H1 (cell line): ENCODE measurements at regions not wholly inside any gene's neighbourhood (a gene's known extent, or its start where the extent isn't known, plus 50 kb on each side); places are given as distances from the start of the nearest gene placed in this dataset.

Source experiments
- CTCF ChIA-PET: fragments of 300-600 bp; sonication (Branson Sonifier 250); formaldehyde crosslinking; loops from one replicate; lab custom pipeline; 2021; ENCODE audit not compliant: partially characterized antibody; lab: Charles Lee
- POLR2A ChIA-PET: fragments of 300-600 bp; sonication (Branson Sonifier 250); formaldehyde crosslinking; loops from one replicate; lab custom pipeline; 2021; ENCODE audit warnings: inconsistent platforms; ENCODE audit not compliant: partially characterized antibody; lab: Charles Lee
- DNase-seq, 2 experiments: peaks; one replicate each; pipeline versions ENCODE4 v3.0.0 to v3.0.0-alpha.2; 2010 to 2022; ENCODE audit warnings: low spot score in 2 of 2, low read depth in 1 of 2, mixed read lengths in 1 of 2
- FAIRE-seq: peaks from 2 replicates; lab custom pipeline; 2011; peaks lifted over from hg19 to GRCh38; lab: Jason Lieb, UNC
- H2AFZ ChIP-seq: 2 replicates; pipeline ENCODE4 v1.8.1; 2012; ENCODE audit warnings: low read length, inconsistent platforms
- H2AK5ac ChIP-seq: 2 replicates; pipeline ENCODE4 v1.6.1; 2013; ENCODE audit warnings: low read depth, low read length
- H2BK120ac ChIP-seq: replicated peaks from 2 replicates; pipeline ENCODE3; 2013; ENCODE audit warnings: low read depth, low read length, inconsistent platforms
- H2BK12ac ChIP-seq: 2 replicates; pipeline ENCODE4 v1.6.1; 2013; ENCODE audit warnings: low read depth, low read length
- H2BK15ac ChIP-seq: 2 replicates; pipeline ENCODE4 v1.6.1; 2013; ENCODE audit warnings: low read length
- H2BK20ac ChIP-seq: 2 replicates; pipeline ENCODE4 v1.6.1; 2013; ENCODE audit warnings: low read length
- H2BK5ac ChIP-seq: 2 replicates; pipeline ENCODE4 v1.6.1; 2013; ENCODE audit warnings: low read depth, low read length
- H3K14ac ChIP-seq: 2 replicates; pipeline ENCODE4 v1.6.1; 2013; ENCODE audit warnings: inconsistent platforms; ENCODE audit not compliant: insufficient read length
- H3K18ac ChIP-seq: 2 replicates; pipeline ENCODE4 v1.6.1; 2013; ENCODE audit warnings: low read length; ENCODE audit errors: extremely low read depth
- H3K23ac ChIP-seq: 2 replicates; pipeline ENCODE4 v1.6.1; 2013; ENCODE audit warnings: inconsistent platforms; ENCODE audit not compliant: insufficient read length
- H3K23me2 ChIP-seq: 2 replicates; pipeline ENCODE4 v1.6.1; 2013; ENCODE audit warnings: low read depth, low read length
- H3K27ac ChIP-seq: 2 replicates; pipeline ENCODE4 v1.6.1; 2011; ENCODE audit warnings: low read depth, low read length, inconsistent platforms
- H3K27me3 ChIP-seq, 4 experiments: replicated peaks in 1 of 4; 1 replicate in 1 of 4; 2 replicates in 3 of 4; pipeline versions ENCODE4 v1.6.1 to v1.8.1; 2011 to 2013; ENCODE audit warnings: low read length in 3 of 4, mild to moderate bottlenecking in 3 of 4, inconsistent platforms in 2 of 4, mixed read lengths in 2 of 4, moderate library complexity in 1 of 4; ENCODE audit not compliant: control insufficient read depth in 3 of 4, insufficient read depth in 3 of 4; ENCODE audit errors: extremely low read depth in 1 of 4
- H3K36me3 ChIP-seq, 4 experiments: 2 replicates each; pipeline versions ENCODE4 v1.6.1 to v1.8.1; 2011 to 2013; ENCODE audit warnings: mild to moderate bottlenecking in 4 of 4, low read length in 3 of 4, moderate library complexity in 2 of 4, control low read depth in 1 of 4, inconsistent platforms in 1 of 4; ENCODE audit not compliant: insufficient read depth in 4 of 4, control insufficient read depth in 2 of 4
- H3K4ac ChIP-seq: replicated peaks from 2 replicates; pipeline ENCODE3; 2013; ENCODE audit warnings: low read length, low read depth, mixed read lengths, inconsistent platforms; ENCODE audit not compliant: insufficient read length
- H3K4me1 ChIP-seq, 4 experiments: replicated peaks in 1 of 4; 1 replicate in 1 of 4; 2 replicates in 3 of 4; pipeline versions ENCODE4 v1.6.1 to v1.8.1; 2011 to 2013; ENCODE audit warnings: low read length in 3 of 4, inconsistent platforms in 2 of 4, mixed read lengths in 1 of 4; ENCODE audit not compliant: insufficient read depth in 4 of 4, control insufficient read depth in 3 of 4
- H3K4me2 ChIP-seq, 2 experiments: 2 replicates each; pipeline versions ENCODE4 v1.6.1 to v1.8.1; 2011 to 2013; ENCODE audit warnings: low read depth in 2 of 2, low read length in 2 of 2, control low read depth in 1 of 2, inconsistent platforms in 1 of 2, mild to moderate bottlenecking in 1 of 2; ENCODE audit not compliant: insufficient read depth in 1 of 2
- H3K4me3 ChIP-seq, 4 experiments: fragments of 200-600, 300-600 bp in 1 of 4; sonication (generic), shearing (Covaris generic), sonication (Bioruptor Twin) in 1 of 4; 2 replicates each; pipeline versions ENCODE4 v1.5.1 to v1.8.1; 2011 to 2016; ENCODE audit warnings: low read length in 4 of 4, low read depth in 3 of 4, control low read depth in 2 of 4, inconsistent platforms in 2 of 4, mild to moderate bottlenecking in 2 of 4, mixed read lengths in 1 of 4, moderate library complexity in 1 of 4; ENCODE audit not compliant: insufficient read depth in 2 of 4; ENCODE audit errors: extremely low read depth in 1 of 4
- H3K56ac ChIP-seq: replicated peaks from 2 replicates; pipeline ENCODE3; 2013; ENCODE audit warnings: low read depth, mild to moderate bottlenecking, mixed read lengths, low read length, inconsistent platforms; ENCODE audit not compliant: insufficient read length
- H3K79me1 ChIP-seq: 2 replicates; pipeline ENCODE4 v1.6.1; 2013; ENCODE audit warnings: low read depth, low read length, control low read depth
- H3K79me2 ChIP-seq, 2 experiments: 2 replicates each; pipeline versions ENCODE4 v1.6.1 to v1.8.1; 2012 to 2013; ENCODE audit warnings: low read length in 2 of 2, mild to moderate bottlenecking in 2 of 2, inconsistent platforms in 1 of 2; ENCODE audit not compliant: insufficient read depth in 2 of 2, control insufficient read depth in 1 of 2
- H3K9ac ChIP-seq, 4 experiments: replicated peaks in 1 of 4; 1 replicate in 1 of 4; 2 replicates in 3 of 4; pipeline versions ENCODE4 v1.6.1 to v1.8.1; 2011 to 2013; ENCODE audit warnings: low read depth in 3 of 4, low read length in 3 of 4, control low read depth in 2 of 4, mild to moderate bottlenecking in 2 of 4, moderate library complexity in 2 of 4, inconsistent platforms in 1 of 4; ENCODE audit errors: extremely low read depth in 1 of 4
- H3K9me3 ChIP-seq, 2 experiments: 2 replicates each; pipeline versions ENCODE4 v1.6.1 to v1.8.1; 2012 to 2013; ENCODE audit warnings: mild to moderate bottlenecking in 2 of 2, moderate library complexity in 2 of 2, control low read depth in 1 of 2, inconsistent platforms in 1 of 2, low read depth in 1 of 2, low read length in 1 of 2, mixed read lengths in 1 of 2; ENCODE audit not compliant: insufficient read depth in 2 of 2
- H4K20me1 ChIP-seq, 2 experiments: replicated peaks in 1 of 2; 2 replicates each; pipeline versions ENCODE3 to v1.8.1; 2011 to 2013; ENCODE audit warnings: inconsistent platforms in 2 of 2, low read length in 2 of 2, mild to moderate bottlenecking in 1 of 2; ENCODE audit not compliant: insufficient read depth in 2 of 2, control insufficient read depth in 1 of 2
- H4K5ac ChIP-seq: 2 replicates; pipeline ENCODE4 v1.6.1; 2013; ENCODE audit warnings: low read length, low read depth, mixed read lengths, inconsistent platforms; ENCODE audit not compliant: insufficient read length
- H4K8ac ChIP-seq: 2 replicates; pipeline ENCODE4 v1.8.0; 2013; ENCODE audit warnings: mild to moderate bottlenecking, moderate library complexity, low read length, inconsistent platforms; ENCODE audit not compliant: insufficient read depth; ENCODE audit errors: extremely low read depth
- H4K91ac ChIP-seq: replicated peaks from 2 replicates; pipeline ENCODE3; 2013; ENCODE audit warnings: low read length, mixed read lengths, inconsistent platforms; ENCODE audit not compliant: insufficient read length
- ASH2L ChIP-seq: fragments of 200-600, 300-600 bp; sonication (generic); IDR thresholded peaks from one replicate; pipeline ENCODE4 v1.7.1; 2017; ENCODE audit warnings: low read length
- ATF2 ChIP-seq: IDR thresholded peaks from 2 replicates; pipeline ENCODE4 v1.6.1; 2012; ENCODE audit warnings: low read length, inconsistent platforms
- BCL11A ChIP-seq, 2 experiments: IDR thresholded peaks; one replicate each; pipeline ENCODE4 v1.6.1; 2011; ENCODE audit warnings: low read depth in 2 of 2, low read length in 2 of 2, mild to moderate bottlenecking in 2 of 2
- CREB1 ChIP-seq: IDR thresholded peaks from 2 replicates; pipeline ENCODE4 v1.6.1; 2012; ENCODE audit warnings: inconsistent platforms
- EP300 ChIP-seq, 2 experiments: IDR thresholded peaks; 1 replicate in 1 of 2; 2 replicates in 1 of 2; pipeline ENCODE4 v1.6.1; 2011 to 2012; ENCODE audit warnings: low read depth in 2 of 2, low read length in 2 of 2, mild to moderate bottlenecking in 2 of 2, borderline replicate concordance in 1 of 2, inconsistent platforms in 1 of 2, moderate library complexity in 1 of 2
- MAX ChIP-seq: IDR thresholded peaks from 2 replicates; pipeline ENCODE4 v1.6.1; 2012; ENCODE audit warnings: inconsistent platforms
- NRF1 ChIP-seq: IDR thresholded peaks from 2 replicates; pipeline ENCODE4 v1.6.1; 2011; ENCODE audit warnings: mild to moderate bottlenecking, low read depth, low read length, improper control_type of control experiment
- POLR2AphosphoS5 ChIP-seq: IDR thresholded peaks from 2 replicates; pipeline ENCODE4 v1.6.1; 2011; ENCODE audit warnings: low read depth, low read length
- RAD21 ChIP-seq, 2 experiments: IDR thresholded peaks in 1 of 2; conservative IDR thresholded peaks in 1 of 2; 2 replicates each; pipeline ENCODE4 v1.6.1; 2011; ENCODE audit warnings: low read depth in 2 of 2, low read length in 2 of 2, improper control_type of control experiment in 1 of 2, inconsistent platforms in 1 of 2, mild to moderate bottlenecking in 1 of 2, moderate library complexity in 1 of 2
- RFX5 ChIP-seq: IDR thresholded peaks from 2 replicates; pipeline ENCODE4 v1.6.1; 2011; ENCODE audit warnings: low read depth, low read length, improper control_type of control experiment, borderline replicate concordance
- RNF2 ChIP-seq: fragments of 200-900, 300-1000 bp; sonication (generic); IDR thresholded peaks from 2 replicates; pipeline ENCODE4 v1.7.1; 2016; ENCODE audit warnings: borderline replicate concordance, low read depth, mild to moderate bottlenecking, antibody characterized with exemption, low read length; ENCODE audit not compliant: poor library complexity, severe bottlenecking; ENCODE audit errors: missing control alignments
- SP2 ChIP-seq: IDR thresholded peaks from 2 replicates; pipeline ENCODE4 v1.6.1; 2012; ENCODE audit warnings: mild to moderate bottlenecking, low read length, inconsistent platforms
- WGBS, 2 experiments: shearing (Covaris generic) in 1 of 2; methylation state at CpG; one replicate each; pipeline versions ENCODE4 v1.1.6 to v1.1.7; 2013 to 2015; ENCODE audit warnings: low lambda C conversion rate in 2 of 2, mixed read lengths in 2 of 2, inconsistent platforms in 1 of 2, low coverage in 1 of 2, missing lambda C conversion rate in 1 of 2; ENCODE audit not compliant: insufficient replicate concordance in 2 of 2, insufficient coverage in 1 of 2, insufficient read length in 1 of 2; ENCODE audit errors: extremely low coverage in 1 of 2, missing lambda C conversion rate in 1 of 2; 5-methylcytosine and 5-hydroxymethylcytosine counted together

- no peak overlapping the region for H4K91ac ChIP-seq
- no peaks in the 10 kb centered on the region for H3K4me1 ChIP-seq
- no peak for DNase-seq
- H3K27me3 ChIP-seq = no peaks in the 10 kb centered on the region
- H4K8ac ChIP-seq = no peak overlapping the region
- POLR2A ChIA-PET = no interaction called here
- no peak overlapping the region for H3K56ac ChIP-seq
- no peaks in the 10 kb centered on the region for H3K79me2 ChIP-seq
- 0 out of 2 replicates have a peak overlapping the region, but pooled peaks have one; percentile 72 for H2AFZ ChIP-seq
- H2BK12ac ChIP-seq = no peak overlapping the region
- no peak overlapping the region for H3K23ac ChIP-seq
- no peak overlapping the region for H3K27ac ChIP-seq
- H4K5ac ChIP-seq = no peak overlapping the region
- H2BK120ac ChIP-seq = no peak overlapping the region
- 93% methylated on average over 1 of the region's 1 CpG; no CpG with 5 or more reads in 1 of the 2 experiments for WGBS, 2 experiments
- no peak overlapping the region for H2AK5ac ChIP-seq
- no peak overlapping the region for H3K4me2 ChIP-seq
- no peak overlapping the region for H3K14ac ChIP-seq
- no peak overlapping the region for H2BK15ac ChIP-seq
- FAIRE-seq = no peak
- H3K18ac ChIP-seq = no peak overlapping the region
- no peaks in the 10 kb centered on the region for H3K79me1 ChIP-seq
- H3K36me3 ChIP-seq = peaks cover 0 to 5% (median 0%) of the 10 kb centered on the region in 4 experiments; a peak in 3 of 8 replicates
- CTCF ChIA-PET = no interaction called here
- no peak overlapping the region for H3K4ac ChIP-seq
- no peaks in the 10 kb centered on the region for H4K20me1 ChIP-seq
- H2BK20ac ChIP-seq = no peak overlapping the region
- H3K9ac ChIP-seq = no peak overlapping the region
- H3K4me3 ChIP-seq = no peak overlapping the region
- H2BK5ac ChIP-seq = no peak overlapping the region
- H3K23me2 ChIP-seq = no peaks in the 10 kb centered on the region; the same call in 1 of the 2 replicates
- H3K9me3 ChIP-seq = peaks cover 19 to 27% of the 10 kb centered on the region in 2 experiments
- TF ChIP-seq SP2 (no peak), NRF1 (no peak), EP300 (IDR thresholded peaks at IDR 0.05; ENCODE audit: borderline replicate concordance in 1 of 2, low read depth in 2 of 2, low read length in 2 of 2) (no peak), RNF2 (no peak), RFX5 (no peak), RAD21 (IDR thresholded peaks at IDR 0.05 in 1 of 2, conservative IDR thresholded peaks at IDR 0.05 in 1 of 2; ENCODE audit: low read depth in 2 of 2, low read length in 2 of 2) (no peak), ATF2 (no peak), MAX (no peak), CREB1 (no peak), ASH2L (no peak), BCL11A (IDR thresholded peaks at IDR 0.05; ENCODE audit: low read depth in 2 of 2, low read length in 2 of 2) (no peak), POLR2AphosphoS5 (no peak)
Observed at GRCh38 chr13:58953638-58954037, 1210.1 kb downstream of the DIAPH3 start.
